Natural killer cell (primary cell): ENCODE measurements at regions not wholly inside any gene's neighbourhood (a gene's known extent, or its start where the extent isn't known, plus 50 kb on each side); places are given as distances from the start of the nearest gene placed in this dataset.

Experiments used
- ATAC-seq, 3 donors: fragments of 150-1000 bp in 2 of 3; fragments of 200-7000 bp in 1 of 3; cut with Tn5 transposase; 1 replicate in 1 of 3; 2 replicates in 2 of 3; pipeline ENCODE4 v1.10.0; 2021; ENCODE audit warnings: mild to moderate bottlenecking in 2 of 3, moderate library complexity in 2 of 3
- DNase-seq, 2 donors: peaks; one replicate each; pipeline versions ENCODE4 v3.0.0 to v3.0.0-alpha.2; 2013 to 2021; ENCODE audit warnings: mixed read lengths in 1 of 2
- H3K27ac ChIP-seq: one replicate; pipeline ENCODE4 v1.5.1; 2013; ENCODE audit warnings: mild to moderate bottlenecking, low read length
- H3K27me3 ChIP-seq: one replicate; pipeline ENCODE4 v1.6.1; 2013; ENCODE audit warnings: low read length; ENCODE audit not compliant: control insufficient read depth, insufficient read depth
- H3K36me3 ChIP-seq: one replicate; pipeline ENCODE4 v1.6.1; 2013; ENCODE audit warnings: low read length; ENCODE audit not compliant: control insufficient read depth, insufficient read depth
- H3K4me1 ChIP-seq: one replicate; pipeline ENCODE4 v1.6.1; 2013; ENCODE audit warnings: low read length; ENCODE audit not compliant: control insufficient read depth, insufficient read depth
- H3K4me3 ChIP-seq: one replicate; pipeline ENCODE4 v1.5.1; 2013; ENCODE audit warnings: low read length
- H3K9me3 ChIP-seq: one replicate; pipeline ENCODE4 v1.6.1; 2013; ENCODE audit warnings: low read length; ENCODE audit not compliant: control insufficient read depth, insufficient read depth
- H3K27ac Mint-ChIP-seq, 2 donors: one replicate each; pipeline ENCODE4 v1.8.0; 2022; ENCODE audit warnings: mild to moderate bottlenecking in 2 of 2, mixed read lengths in 2 of 2, moderate library complexity in 1 of 2
- H3K27me3 Mint-ChIP-seq, 2 donors: one replicate each; pipeline ENCODE4 v1.8.0; 2022; ENCODE audit warnings: low read depth in 2 of 2, mixed read lengths in 2 of 2
- H3K36me3 Mint-ChIP-seq: one replicate; pipeline ENCODE4 v1.8.0; 2022; ENCODE audit warnings: mixed read lengths
- H3K4me1 Mint-ChIP-seq, 2 donors: one replicate each; pipeline ENCODE4 v1.8.0; 2022; ENCODE audit warnings: mixed read lengths in 2 of 2
- H3K4me3 Mint-ChIP-seq: one replicate; pipeline ENCODE4 v1.8.0; 2022; ENCODE audit warnings: mild to moderate bottlenecking, moderate library complexity, mixed read lengths
- H3K9me3 Mint-ChIP-seq, 2 donors: one replicate each; pipeline ENCODE4 v1.8.0; 2022; ENCODE audit warnings: mixed read lengths in 2 of 2
- CTCF ChIP-seq: fragments of 200-600 bp; IDR thresholded peaks from one replicate; pipeline ENCODE4 v1.8.0; 2022; ENCODE audit warnings: antibody characterized with exemption
- WGBS: methylation state at CpG from one replicate; pipeline ENCODE4 v1.1.7; 2013; ENCODE audit warnings: missing lambda C conversion rate; ENCODE audit not compliant: insufficient coverage; 5-methylcytosine and 5-hydroxymethylcytosine counted together
- intact Hi-C: fragments of 100-400 bp; cut with micrococcal nuclease; formaldehyde crosslinking; loops from one replicate; pipeline ENCODE4 v1.14.2; 2022

- DNase-seq: no peak
- H3K27ac Mint-ChIP-seq: no peak overlapping the region
- H3K36me3 Mint-ChIP-seq: no peaks in the 10 kb centered on the region
- no peak for ATAC-seq
- Histone ChIP-seq H3K27me3 (no peaks in the 10 kb centered on the region), H3K4me3 (no peak overlapping the region), H3K27ac (no peak overlapping the region), H3K4me1 (no peaks in the 10 kb centered on the region), H3K36me3 (no peaks in the 10 kb centered on the region), H3K9me3 (no peaks in the 10 kb centered on the region)
- H3K9me3 Mint-ChIP-seq: peaks cover 19 to 22% of the 10 kb centered on the region in 2 donors
- no peaks in the 10 kb centered on the region for H3K27me3 Mint-ChIP-seq
- intact Hi-C loops: no loop called here
- H3K4me1 Mint-ChIP-seq: no peaks in the 10 kb centered on the region
- no peak for TF ChIP-seq CTCF
- no peak overlapping the region for H3K4me3 Mint-ChIP-seq
Measured at GRCh38 chr9:102101723-102102122, 363.3 kb upstream of the GRIN3A start.

- Histone ChIP-seq H3K4me1 (no peaks in the 10 kb centered on the region), H3K9me3 (no peaks in the 10 kb centered on the region), H3K4me3 (no peak overlapping the region), H3K27ac (no peak overlapping the region), H3K36me3 (no peaks in the 10 kb centered on the region), H3K27me3 (no peaks in the 10 kb centered on the region)
- Mint-ChIP-seq H3K4me3 (no peak overlapping the region), H3K27ac (no peak overlapping the region), H3K9me3 (peaks cover 11 to 17% of the 10 kb centered on the region in 2 donors), H3K27me3 (no peaks in the 10 kb centered on the region), H3K4me1 (no peaks in the 10 kb centered on the region), H3K36me3 (no peaks in the 10 kb centered on the region)
- DNase-seq (no peak), ATAC-seq (no peak)
- 71% methylated on average over 2 of the region's 2 CpGs for WGBS
- no peak for TF ChIP-seq CTCF
- intact Hi-C loops: no loop called here
Measured at GRCh38 chr9:102087141-102087540, 348.7 kb upstream of the GRIN3A start.

GRCh38 chr9:102085548-102085947, 347.1 kb upstream of the GRIN3A start:
- H3K27ac Mint-ChIP-seq: no peak overlapping the region
- H3K4me3 ChIP-seq: no peak overlapping the region
- no peaks in the 10 kb centered on the region for H3K4me1 ChIP-seq
- no peak overlapping the region for H3K4me3 Mint-ChIP-seq
- no peaks in the 10 kb centered on the region for H3K4me1 Mint-ChIP-seq
- no peaks in the 10 kb centered on the region for H3K36me3 Mint-ChIP-seq
- no peaks in the 10 kb centered on the region for H3K9me3 ChIP-seq
- DNase-seq (no peak), ATAC-seq (no peak)
- no peak for TF ChIP-seq CTCF
- H3K27me3 Mint-ChIP-seq: no peaks in the 10 kb centered on the region
- intact Hi-C loops: no loop called here
- H3K27me3 ChIP-seq: no peaks in the 10 kb centered on the region
- peaks cover 8 to 18% of the 10 kb centered on the region in 2 donors for H3K9me3 Mint-ChIP-seq
- no peak overlapping the region for H3K27ac ChIP-seq
- no peaks in the 10 kb centered on the region for H3K36me3 ChIP-seq

GRCh38 chr9:102072059-102072764, 333.8 kb upstream of the GRIN3A start:
- intact Hi-C loops: no loop called here
- ATAC-seq (no peak), DNase-seq (no peak)
- no peaks in the 10 kb centered on the region for H3K36me3 ChIP-seq
- Mint-ChIP-seq H3K36me3 (peaks cover 19% of the 10 kb centered on the region), H3K27ac (no peak overlapping the region), H3K9me3 (peaks cover 22 to 23% of the 10 kb centered on the region in 2 donors), H3K27me3 (no peaks in the 10 kb centered on the region), H3K4me3 (no peak overlapping the region), H3K4me1 (no peaks in the 10 kb centered on the region)
- H3K9me3 ChIP-seq: no peaks in the 10 kb centered on the region
- no peaks in the 10 kb centered on the region for H3K27me3 ChIP-seq
- no peak overlapping the region for H3K27ac ChIP-seq
- H3K4me1 ChIP-seq: no peaks in the 10 kb centered on the region
- 83% methylated on average over 9 of the region's 9 CpGs for WGBS
- no peak overlapping the region for H3K4me3 ChIP-seq
- no peak for TF ChIP-seq CTCF
